T-helper 1 cell treated with Interleukin-12 subunit alpha and Interleukin-12 subunit beta and Interleukin-4 antibody, amounts not matched to agents 30 ng/mL and 1 ng/mL, for 36 hours (primary cell): ENCODE measurements at regions not wholly inside any gene's neighbourhood (a gene's known extent, or its start where the extent isn't known, plus 50 kb on each side); places are given as distances from the start of the nearest gene placed in this dataset.
"Not testable (repeated sequence)": the region's sequence is repeated elsewhere in the genome, so short reads cannot be mapped to it uniquely, and the experiment has no call there.

Source experiments
- intact Hi-C: fragments of 100-400 bp; cut with micrococcal nuclease; formaldehyde crosslinking; loops from one replicate; pipeline ENCODE4 v1.15.1; 2024

- intact Hi-C loops: not testable (repeated sequence)
Measured at GRCh38 chrX:138873640-138874039, 162.1 kb upstream of the FGF13 start.

GRCh38 chrX:138872537-138872936 is 161.0 kb upstream of the FGF13 start:
- intact Hi-C loops: no loop called here

DNA sequence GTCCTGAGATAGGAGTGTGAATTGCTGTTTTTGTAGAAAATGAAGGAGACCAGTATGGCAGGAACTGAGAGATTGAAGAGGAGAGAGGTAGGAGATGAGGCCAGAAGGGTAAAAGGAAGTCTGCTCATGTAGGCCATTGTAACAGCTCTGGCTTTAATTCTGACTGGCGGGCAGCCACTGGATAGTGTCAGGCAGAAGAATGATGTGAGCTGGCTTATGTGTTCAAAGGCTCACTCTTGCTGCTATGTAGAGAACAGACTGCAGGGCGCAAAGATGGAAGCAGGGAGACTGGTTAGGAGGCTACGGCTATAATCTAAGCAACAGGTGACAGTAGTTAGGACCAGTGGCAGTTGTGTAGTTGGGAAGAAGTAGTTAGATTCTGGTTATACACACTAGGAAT is 160.2 kb upstream of the FGF13 start:
- intact Hi-C loops: no loop called here

GRCh38 chrX:138866643-138867042 is 155.1 kb upstream of the FGF13 start:
- intact Hi-C loops: no loop called here

- intact Hi-C loops: no loop called here
Measured at GRCh38 chrX:138865093-138865649, 153.7 kb upstream of the FGF13 start.

DNA sequence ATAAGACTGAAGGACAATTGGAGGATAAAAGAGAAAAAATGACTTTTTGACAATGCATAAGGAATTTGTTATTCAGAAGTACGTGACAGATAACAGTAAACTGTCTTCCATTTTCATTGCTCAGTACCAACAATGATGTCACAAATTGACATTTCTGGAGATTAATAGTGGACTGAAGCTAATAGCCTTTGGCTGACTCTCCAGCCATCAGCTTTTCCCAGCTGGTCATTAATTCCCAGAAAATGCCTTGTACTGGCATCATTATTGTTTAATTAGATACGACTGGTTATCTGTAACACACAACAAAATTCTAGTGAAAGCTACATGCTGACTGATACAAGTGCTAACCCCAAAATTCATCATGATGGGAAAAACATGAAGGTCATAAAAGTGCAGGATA is 147.9 kb upstream of the FGF13 start:
- intact Hi-C loops: no loop called here

DNA sequence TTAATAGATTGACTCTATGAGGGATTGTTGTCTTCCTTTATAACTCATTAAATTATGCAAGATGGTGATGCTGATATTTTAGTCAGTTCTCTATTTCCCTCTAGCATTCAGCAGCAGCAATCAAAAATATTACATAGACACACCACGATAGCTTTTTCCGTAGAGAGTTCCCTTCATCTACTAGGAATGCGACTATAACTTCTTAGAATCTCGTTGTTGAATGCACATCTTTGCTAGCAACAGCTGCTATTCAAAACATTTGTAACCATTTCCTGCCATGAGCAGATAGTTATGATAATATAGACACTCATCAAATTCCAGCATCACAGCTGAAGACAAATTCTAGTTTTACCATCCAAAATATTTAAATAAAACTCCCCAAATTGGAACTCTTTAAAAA is 147.4 kb upstream of the FGF13 start:
- intact Hi-C loops: no loop called here

DNA sequence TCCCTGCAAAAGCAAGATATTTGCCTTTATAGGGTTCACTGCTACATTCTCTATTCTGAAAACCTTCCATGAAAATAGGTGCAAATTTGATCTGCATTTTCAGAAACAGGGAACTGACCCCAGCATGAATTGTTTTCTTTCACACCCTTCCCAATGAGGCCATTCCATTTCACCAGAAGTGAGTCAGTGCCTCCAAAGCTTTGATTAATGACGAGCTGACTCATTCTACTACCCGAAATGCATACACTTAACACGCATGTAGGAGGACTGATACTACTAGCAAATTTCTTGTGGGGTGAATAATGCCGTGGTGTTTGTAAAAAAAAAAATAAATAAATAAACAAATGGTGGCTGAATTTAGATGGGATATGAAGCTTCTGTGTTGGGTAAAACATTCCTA is 146.9 kb upstream of the FGF13 start:
- intact Hi-C loops: no loop called here

- intact Hi-C loops: no loop called here
Measured at GRCh38 chrX:138856881-138857604, 145.5 kb upstream of the FGF13 start.

- intact Hi-C loops: no loop called here
Measured at GRCh38 chrX:138853936-138854335, 142.4 kb upstream of the FGF13 start.

GRCh38 chrX:138849521-138849920 is 138.0 kb upstream of the FGF13 start:
- intact Hi-C loops: no loop called here

DNA sequence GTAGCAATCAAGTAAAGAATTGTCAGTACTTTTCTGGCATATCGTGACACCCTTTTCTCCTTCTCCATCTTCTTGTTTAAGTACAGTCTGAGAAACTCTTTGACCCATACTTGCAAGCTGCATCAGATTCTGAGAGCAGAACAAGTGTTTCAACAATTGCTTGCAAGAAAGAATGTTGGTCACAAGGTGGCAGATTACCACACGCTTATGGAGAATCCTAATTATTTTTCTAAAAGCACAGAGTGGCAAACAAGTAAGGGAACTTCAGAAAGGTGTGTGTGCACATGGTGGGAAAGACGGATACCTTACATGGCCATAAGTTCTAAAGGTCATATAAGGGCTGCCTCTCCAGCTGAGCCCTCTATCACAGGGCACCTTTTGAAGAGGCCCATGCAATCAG is 136.4 kb upstream of the FGF13 start:
- intact Hi-C loops: no loop called here

- intact Hi-C loops: no loop called here
Measured at GRCh38 chrX:138845786-138846185, 134.3 kb upstream of the FGF13 start.

DNA sequence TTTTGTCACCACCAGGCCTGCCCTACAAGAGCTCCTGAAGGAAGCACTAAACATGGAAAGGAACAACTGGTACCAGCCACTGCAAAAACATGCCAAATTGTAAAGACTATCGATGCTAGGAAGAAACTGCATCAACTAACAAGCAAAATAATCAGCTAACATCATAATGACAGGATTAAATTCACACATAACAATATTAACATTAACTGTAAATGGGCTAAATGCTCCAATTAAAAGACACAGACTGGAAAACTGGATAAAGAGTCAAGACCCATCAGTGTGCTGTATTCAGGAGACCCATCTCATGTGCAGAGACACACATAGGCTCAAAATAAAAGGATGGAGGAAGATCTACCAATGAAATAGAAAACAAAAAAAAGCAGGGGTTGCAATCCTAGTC is 95.9 kb upstream of the FGF13 start:
- intact Hi-C loops: not testable (repeated sequence)

DNA sequence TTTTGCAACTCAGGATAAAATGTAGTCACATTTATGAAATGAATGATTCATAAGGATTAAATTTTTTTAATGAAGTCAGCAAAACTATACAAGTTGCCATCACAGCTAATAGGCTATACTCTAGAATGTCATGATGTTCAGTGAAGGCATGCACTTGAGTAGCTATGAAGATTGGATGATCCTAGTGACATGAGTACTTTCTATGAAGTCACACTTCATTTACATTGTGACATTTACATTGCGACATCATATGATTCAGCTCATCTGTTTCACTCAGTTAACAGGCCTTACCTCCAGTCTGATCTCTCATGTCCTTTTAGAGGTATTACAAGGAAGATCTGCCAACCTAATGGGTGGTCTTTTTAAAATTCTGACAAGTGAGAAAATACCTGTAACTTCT is 82.7 kb upstream of the FGF13 start:
- intact Hi-C loops: no loop called here

- intact Hi-C loops: no loop called here
Measured at GRCh38 chrX:138791551-138791950, 80.0 kb upstream of the FGF13 start.

DNA sequence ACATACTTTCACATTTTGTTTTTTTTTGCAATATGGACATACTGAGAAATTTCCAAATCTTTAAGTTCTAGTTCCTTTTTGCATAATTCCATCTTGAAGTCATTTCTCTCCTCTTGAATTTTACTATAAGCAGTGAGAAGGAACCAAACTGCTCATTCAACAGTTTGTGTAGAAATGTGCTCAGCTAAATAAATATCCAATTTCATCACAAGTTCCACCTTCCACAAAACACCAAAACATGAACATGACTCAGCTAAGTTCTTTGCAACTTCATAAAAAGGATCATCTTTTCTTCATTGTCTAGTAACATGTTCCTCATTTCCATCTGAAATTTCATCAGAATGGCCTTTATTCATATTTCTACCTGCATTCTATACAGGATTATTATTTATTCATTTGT is 77.3 kb upstream of the FGF13 start:
- intact Hi-C loops: no loop called here

GRCh38 chrX:138778576-138778909 is 67.0 kb upstream of the FGF13 start:
- intact Hi-C loops: loop anchor here (5.0 kb wide), 1 partner anchor 979 kb away; no protein-coding TSS in a partner anchor

- intact Hi-C loops: loop anchor here (5.0 kb wide), 1 partner anchor 979 kb away; no protein-coding TSS in a partner anchor
Measured at GRCh38 chrX:138777908-138778575, 66.5 kb upstream of the FGF13 start.

- intact Hi-C loops: loop anchor here (5.0 kb wide), 1 partner anchor 980 kb away; no protein-coding TSS in a partner anchor
Measured at GRCh38 chrX:138777230-138777629, 65.7 kb upstream of the FGF13 start.

DNA sequence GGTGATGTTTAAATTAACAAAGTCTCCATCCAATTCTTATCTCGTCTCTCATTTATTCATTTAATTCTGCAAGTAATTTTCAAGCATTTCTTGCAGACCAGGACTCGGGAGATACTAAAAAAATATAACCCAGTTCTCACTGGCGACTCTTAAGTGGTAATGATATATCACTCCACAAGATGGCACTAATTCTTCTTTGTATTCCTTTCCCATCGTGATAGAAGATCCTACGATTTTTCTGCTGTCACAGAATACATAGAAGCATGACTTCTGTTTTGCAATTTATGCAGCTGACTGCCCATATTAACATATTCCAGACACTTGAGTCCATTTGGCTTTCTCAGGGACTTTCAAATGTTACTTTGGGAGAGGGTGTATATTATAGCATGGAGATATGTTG is 64.0 kb upstream of the FGF13 start:
- intact Hi-C loops: loop anchor here (5.0 kb wide), 1 partner anchor 982 kb away; no protein-coding TSS in a partner anchor

GRCh38 chrX:138771047-138771446 is 59.5 kb upstream of the FGF13 start:
- intact Hi-C loops: no loop called here

DNA sequence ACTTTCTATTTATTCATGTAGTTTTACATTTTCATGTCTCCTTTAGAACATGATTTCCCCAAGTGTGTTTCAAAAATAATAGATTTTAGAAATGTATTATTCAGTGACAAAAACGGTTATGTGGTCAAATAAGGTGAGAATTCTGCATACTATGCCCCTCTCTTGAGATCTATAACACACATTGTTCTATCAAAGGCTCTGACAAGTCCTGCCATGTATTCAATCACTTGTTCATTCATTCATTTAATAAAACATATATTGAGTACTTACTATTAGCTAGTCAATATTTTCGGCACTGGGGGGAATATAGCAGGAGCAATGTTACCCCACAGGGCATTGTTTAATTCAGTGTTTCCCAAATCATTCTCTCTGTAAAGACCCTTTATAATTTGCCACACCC is 58.4 kb upstream of the FGF13 start:
- intact Hi-C loops: no loop called here
